Lower leg skin (tissue), 3 donors: ENCODE measurements at regions not wholly inside any gene's neighbourhood (a gene's known extent, or its start where the extent isn't known, plus 50 kb on each side); places are given as distances from the start of the nearest gene placed in this dataset.

Experiments used
- CTCF ChIP-seq, 3 donors: fragments of 450-650 bp; IDR thresholded peaks; one replicate each; pipeline ENCODE4 v1.5.1; 2016; ENCODE audit warnings: antibody characterized with exemption in 3 of 3, mild to moderate bottlenecking in 3 of 3, moderate library complexity in 2 of 3
- POLR2A ChIP-seq, 2 donors: fragments of 450-650 bp; IDR thresholded peaks; one replicate each; pipeline ENCODE4 v1.6.1; 2016 to 2017; ENCODE audit warnings: antibody characterized with exemption in 2 of 2, mild to moderate bottlenecking in 1 of 2, moderate library complexity in 1 of 2

- TF ChIP-seq POLR2A (IDR thresholded peaks at IDR 0.05) (no peak), CTCF (IDR thresholded peaks at IDR 0.05) (no peak)
Measured at GRCh38 chr12:127785986-127786590, 480.9 kb upstream of the TMEM132C start.
